NCI-H2107 (cell line): ENCODE measurements at regions not wholly inside any gene's neighbourhood (a gene's known extent, or its start where the extent isn't known, plus 50 kb on each side); places are given as distances from the start of the nearest gene placed in this dataset.
"Not testable (repeated sequence)": the region's sequence is repeated elsewhere in the genome, so short reads cannot be mapped to it uniquely, and the experiment has no call there.

Experiments
- DNase-seq: peaks from one replicate; lab custom pipeline; 2025; lab: John Stamatoyannopoulos, UW

GRCh38 chr5:164505791-164506190 lies 1000.4 kb downstream of the MAT2B start:
- no peak for DNase-seq

GRCh38 chr5:164518067-164518740 lies 1012.8 kb downstream of the MAT2B start:
- no peak for DNase-seq

- DNase-seq: no peak
Observed at GRCh38 chr5:164518741-164519080, 1013.3 kb downstream of the MAT2B start.

- DNase-seq: no peak
Observed at GRCh38 chr5:164532235-164532900, 1026.9 kb downstream of the MAT2B start.

GRCh38 chr5:164533426-164533825 lies 1028.0 kb downstream of the MAT2B start:
- not testable (repeated sequence) for DNase-seq

- DNase-seq: no peak
Observed at GRCh38 chr5:164540174-164540573, 1034.8 kb downstream of the MAT2B start.

GRCh38 chr5:164545507-164545906 lies 1040.1 kb downstream of the MAT2B start:
- DNase-seq: no peak

- DNase-seq: no peak
Observed at GRCh38 chr5:164553851-164554250, 1048.4 kb downstream of the MAT2B start.

GRCh38 chr5:164555809-164556208 lies 1050.4 kb downstream of the MAT2B start:
- no peak for DNase-seq

GRCh38 chr5:164560216-164560615 lies 1054.8 kb downstream of the MAT2B start:
- no peak for DNase-seq

GRCh38 chr5:164561933-164562872 lies 1056.8 kb downstream of the MAT2B start:
- DNase-seq: no peak

- no peak for DNase-seq
Observed at GRCh38 chr5:164563370-164563769, 1058.0 kb downstream of the MAT2B start.

- no peak for DNase-seq
Observed at GRCh38 chr5:164573397-164573796, 1068.0 kb downstream of the MAT2B start.

GRCh38 chr5:164577201-164577600 lies 1071.8 kb downstream of the MAT2B start:
- no peak for DNase-seq

GRCh38 chr5:164577742-164578141 lies 1072.3 kb downstream of the MAT2B start:
- no peak for DNase-seq

GRCh38 chr5:164578401-164578800 lies 1073.0 kb downstream of the MAT2B start:
- no peak for DNase-seq

- DNase-seq: no peak
Observed at GRCh38 chr5:164578911-164579310, 1073.5 kb downstream of the MAT2B start.

- DNase-seq: no peak
Observed at GRCh38 chr5:164580155-164580554, 1074.7 kb downstream of the MAT2B start.

- no peak for DNase-seq
Observed at GRCh38 chr5:164581889-164582288, 1076.5 kb downstream of the MAT2B start.

- no peak for DNase-seq
Observed at GRCh38 chr5:164593982-164594381, 1088.6 kb downstream of the MAT2B start.

- no peak for DNase-seq
Observed at GRCh38 chr5:164597293-164597900, 1092.0 kb downstream of the MAT2B start.

- DNase-seq: no peak
Observed at GRCh38 chr5:164600274-164600673, 1094.9 kb downstream of the MAT2B start.
